Activated T-cell treated with anti-CD3 and anti-CD28 coated beads for 48 hours (primary cell): ENCODE measurements at regions not wholly inside any gene's neighbourhood (a gene's known extent, or its start where the extent isn't known, plus 50 kb on each side); places are given as distances from the start of the nearest gene placed in this dataset.
"Not testable (repeated sequence)": the region's sequence is repeated elsewhere in the genome, so short reads cannot be mapped to it uniquely, and the experiment has no call there.

Experiments used
- DNase-seq: peaks from one replicate; pipeline ENCODE4 v3.0.0-alpha.2; 2020; ENCODE audit warnings: low read depth

DNA sequence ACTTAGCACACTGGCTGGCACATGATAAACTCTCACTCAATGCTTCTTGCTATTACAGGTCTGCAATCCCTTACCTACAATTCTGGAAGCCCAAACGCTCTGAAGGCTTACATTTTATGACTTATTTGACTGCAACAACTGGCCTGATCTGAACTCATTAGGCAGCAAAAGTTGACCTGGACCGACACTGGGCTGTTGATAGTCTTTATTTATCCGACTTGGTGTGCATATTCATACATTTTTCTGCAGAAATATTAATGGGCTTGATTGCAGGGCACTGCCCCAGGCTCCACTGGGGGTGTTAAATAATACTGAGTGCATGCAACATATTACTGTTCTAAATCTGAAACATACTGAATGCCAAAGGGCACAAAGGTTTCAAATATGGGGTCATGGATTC is 1076.7 kb downstream of the BCL11B start:
- DNase-seq, result no peak

- DNase-seq, result no peak
Observed at GRCh38 chr14:98197933-98198332, 1074.1 kb downstream of the BCL11B start.

DNA sequence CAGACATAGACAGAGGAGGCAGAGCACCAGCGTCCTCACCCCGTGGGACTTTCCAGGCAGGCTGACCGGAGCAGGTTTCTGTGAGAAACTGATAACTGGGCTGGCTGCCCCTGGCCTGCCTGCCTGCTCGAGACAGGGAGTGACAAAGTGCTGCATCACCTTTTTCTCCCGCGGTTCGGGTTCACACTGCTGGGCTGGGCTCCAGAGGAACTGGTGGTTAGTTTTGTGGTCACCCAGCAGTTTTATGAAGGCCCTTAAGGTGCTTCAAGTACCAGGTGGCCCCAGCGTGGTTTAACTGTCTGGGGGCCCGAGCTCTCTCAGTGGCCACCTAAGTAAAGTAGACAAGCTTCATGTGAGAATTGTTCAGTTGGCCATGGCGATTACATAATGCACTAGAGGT is 1073.6 kb downstream of the BCL11B start:
- no peak for DNase-seq

DNA sequence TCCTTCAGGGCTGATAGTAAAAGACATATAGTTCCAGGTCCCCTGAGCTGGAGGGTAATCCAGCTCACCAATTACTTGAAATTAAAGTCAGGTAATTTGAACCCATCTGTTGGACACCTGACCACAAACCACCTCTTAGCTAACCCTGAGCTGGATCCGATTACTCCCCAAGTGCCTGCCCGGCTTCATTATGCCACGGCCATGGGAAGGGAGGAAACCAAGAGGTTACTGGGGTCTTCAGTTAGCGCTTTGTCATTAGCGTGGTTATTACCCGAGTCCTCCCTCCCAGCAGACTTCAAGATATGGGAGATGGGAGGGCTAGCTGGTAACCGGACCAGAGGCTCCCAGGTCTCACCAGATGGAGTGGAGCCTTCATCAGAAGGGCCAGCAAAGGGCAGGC is 1071.4 kb downstream of the BCL11B start:
- DNase-seq, result no peak

GRCh38 chr14:98203421-98203820 is 1068.6 kb downstream of the BCL11B start:
- no peak for DNase-seq

DNA sequence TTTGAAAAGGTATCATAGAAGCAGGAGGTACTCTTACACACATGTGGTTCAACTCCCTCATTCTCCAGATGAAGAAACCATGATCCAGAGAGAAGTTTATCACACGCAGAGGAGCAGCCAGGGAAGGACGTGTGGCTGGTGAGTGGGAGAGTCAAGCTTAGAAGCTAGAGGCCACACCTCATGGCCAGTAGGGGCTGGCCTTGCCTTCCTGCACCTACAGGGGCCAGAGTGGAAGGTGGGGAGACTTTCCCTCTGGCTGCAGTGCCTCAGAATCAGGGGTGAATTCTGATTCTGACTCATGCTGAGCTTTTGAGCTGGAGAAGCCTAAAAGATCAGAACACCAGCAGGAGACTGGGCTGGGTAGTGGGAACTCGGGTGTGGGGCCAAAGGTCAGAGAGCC is 1067.9 kb downstream of the BCL11B start:
- no peak for DNase-seq

- DNase-seq, result no peak
Observed at GRCh38 chr14:98207415-98207814, 1064.6 kb downstream of the BCL11B start.

DNA sequence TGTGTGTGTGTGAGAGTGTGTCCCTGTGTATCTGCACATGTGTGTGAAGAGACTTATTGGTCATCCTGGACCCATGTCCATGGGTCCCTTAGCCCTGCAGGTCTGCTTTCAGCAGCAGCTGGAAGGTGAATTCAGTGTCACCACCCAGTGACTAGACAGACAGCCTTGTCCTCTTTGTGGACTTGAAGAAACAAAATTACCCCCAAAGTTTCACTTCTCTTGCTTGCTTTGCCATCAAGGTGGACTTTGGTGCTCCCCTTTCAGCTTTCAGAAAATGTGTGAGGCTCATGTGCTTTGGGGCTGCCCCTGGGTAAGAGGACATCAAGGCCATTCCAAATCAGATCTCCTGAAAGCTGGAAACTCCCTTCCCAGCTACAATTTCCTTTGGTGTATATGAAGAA is 1063.8 kb downstream of the BCL11B start:
- DNase-seq, result no peak

GRCh38 chr14:98208943-98209342 is 1063.1 kb downstream of the BCL11B start:
- DNase-seq, result no peak

- peak; percentile 53 for DNase-seq
Observed at GRCh38 chr14:98210045-98210672, 1061.8 kb downstream of the BCL11B start.

DNA sequence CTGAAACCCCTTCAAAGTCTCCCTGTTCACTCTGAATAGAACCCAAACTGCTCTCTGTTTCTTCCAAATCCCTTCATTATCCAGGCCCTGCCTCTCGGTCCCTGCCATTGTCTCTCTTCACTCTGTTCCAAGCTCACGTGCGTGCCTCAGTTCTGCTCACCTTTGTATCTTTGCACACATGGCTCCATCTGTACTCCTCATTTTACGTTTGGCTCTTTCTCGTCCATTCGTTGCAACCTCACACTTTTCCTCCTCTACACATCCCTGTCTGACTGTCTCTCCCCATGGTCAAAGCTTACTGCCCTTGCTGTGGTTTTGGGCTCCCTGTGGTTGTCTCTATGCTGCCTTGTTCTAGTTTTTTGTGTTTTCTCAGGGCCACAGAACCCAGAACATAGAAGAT is 1054.5 kb downstream of the BCL11B start:
- DNase-seq, result no peak

DNA sequence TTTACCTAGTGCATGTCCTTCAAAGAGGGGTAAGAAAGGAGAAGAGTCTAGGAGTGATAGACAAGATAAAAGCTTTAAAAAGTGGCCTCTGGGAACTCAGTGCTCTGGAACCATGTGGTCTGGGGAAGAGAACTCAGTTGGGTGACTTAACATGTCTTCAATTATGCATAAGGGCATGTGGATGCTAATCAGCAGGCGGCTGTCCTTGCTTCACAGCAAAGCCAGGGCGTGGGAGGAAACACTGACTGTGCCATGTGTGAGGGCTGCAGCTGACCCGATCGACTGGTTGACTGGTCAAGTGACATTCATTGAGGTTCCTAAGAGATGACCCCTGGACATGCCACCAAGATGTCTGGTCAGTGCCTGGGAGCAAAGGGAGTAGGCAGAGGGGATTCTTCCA is 1053.8 kb downstream of the BCL11B start:
- DNase-seq, result no peak

- DNase-seq, result no peak
Observed at GRCh38 chr14:98219638-98220037, 1052.4 kb downstream of the BCL11B start.

DNA sequence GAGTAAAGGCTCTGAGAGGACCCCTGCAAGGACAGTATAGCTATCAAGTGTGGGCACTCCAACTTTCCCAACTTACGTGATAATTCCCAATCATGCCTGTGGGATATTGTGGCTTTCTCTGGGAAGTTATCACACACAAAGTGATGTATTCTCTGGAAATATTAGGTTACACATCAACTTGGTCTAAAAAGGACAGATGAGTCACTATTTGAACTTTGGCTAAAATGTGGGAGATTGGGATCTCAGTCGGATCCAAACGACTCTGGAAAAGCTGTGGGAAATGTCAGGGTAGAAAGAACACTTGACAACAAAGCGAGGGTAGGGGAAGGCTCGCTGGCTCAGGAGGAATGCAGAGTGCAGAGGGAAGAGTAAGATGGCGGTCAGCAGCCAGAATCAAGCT is 1048.9 kb downstream of the BCL11B start:
- DNase-seq, result no peak

DNA sequence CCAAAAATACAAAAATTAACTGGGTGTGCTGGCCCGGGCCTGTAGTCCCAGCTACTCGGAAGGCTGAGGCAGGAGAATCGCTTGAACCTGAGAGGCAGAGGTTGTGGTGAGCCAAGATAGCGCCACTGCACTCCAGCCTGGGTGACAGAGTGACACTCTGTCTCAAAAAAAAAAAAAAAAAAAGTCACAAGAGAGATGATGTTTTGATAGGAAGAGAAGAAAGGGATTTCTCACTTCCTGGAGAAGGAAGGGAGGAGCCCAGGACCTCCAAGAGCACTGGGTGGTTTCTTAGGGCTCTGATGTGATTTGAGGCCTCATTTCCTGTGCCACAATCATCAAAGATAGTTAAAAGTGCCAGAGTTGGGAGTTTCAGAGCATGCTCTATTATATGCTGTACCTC is 1048.3 kb downstream of the BCL11B start:
- not testable (repeated sequence) for DNase-seq

DNA sequence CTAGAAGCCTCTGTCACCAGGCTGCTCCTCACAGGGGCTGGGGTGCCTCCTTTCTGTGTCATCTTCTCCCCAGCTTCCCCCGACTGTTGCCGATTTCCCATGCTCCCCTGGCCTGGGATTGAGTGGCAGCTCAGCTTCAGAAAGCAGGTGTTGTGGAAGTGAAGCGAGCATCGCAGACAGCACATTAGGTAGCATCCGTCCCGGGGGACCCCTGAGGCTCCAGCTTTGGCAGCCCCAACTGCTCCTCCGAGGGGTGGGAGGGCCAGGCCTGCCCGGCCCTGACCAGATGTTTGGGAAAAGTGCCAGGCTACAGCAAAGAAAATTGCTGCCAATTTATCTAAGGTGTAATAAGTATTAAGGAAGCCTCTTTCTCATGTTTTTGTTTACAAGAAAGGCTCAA is 1045.6 kb downstream of the BCL11B start:
- DNase-seq, result no peak

DNA sequence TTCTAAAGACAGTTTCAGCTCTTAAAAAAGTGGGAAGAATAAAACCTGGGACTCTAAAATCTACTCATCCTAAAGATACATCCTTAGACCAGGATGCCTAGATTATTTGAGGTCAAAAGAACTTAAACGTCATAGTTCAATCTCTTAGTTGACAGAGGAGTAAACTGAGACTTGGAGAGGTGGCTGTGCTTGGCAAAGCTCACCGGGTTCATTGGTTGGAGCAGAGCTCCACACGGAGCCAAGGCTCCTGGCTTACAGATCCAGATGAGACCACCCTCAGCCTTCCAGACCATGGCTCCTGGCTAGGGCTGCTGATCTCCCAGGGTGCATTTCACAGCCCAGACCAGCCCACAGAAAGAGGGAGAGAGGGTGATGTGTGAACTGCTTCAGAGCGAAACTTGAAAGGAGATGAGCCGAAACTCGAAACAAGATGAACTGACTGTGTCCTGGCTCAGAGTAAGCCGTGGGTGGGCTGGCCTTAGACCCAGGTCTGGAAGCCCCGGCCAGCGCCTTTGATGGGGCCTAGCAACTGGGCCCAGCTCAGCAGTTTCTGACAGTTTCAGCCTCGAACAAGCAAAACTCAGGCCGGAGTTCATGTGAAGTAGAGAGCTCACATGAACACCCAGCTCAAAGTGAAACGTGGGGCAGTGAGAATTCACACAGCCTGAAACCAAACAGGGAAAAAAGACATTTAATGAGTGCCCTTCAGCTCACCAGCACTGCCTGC is 1044.8 kb downstream of the BCL11B start:
- peak; percentile 66 for DNase-seq

- no peak for DNase-seq
Observed at GRCh38 chr14:98227727-98228111, 1044.3 kb downstream of the BCL11B start.

- DNase-seq, result no peak
Observed at GRCh38 chr14:98229656-98230366, 1042.2 kb downstream of the BCL11B start.

GRCh38 chr14:98230411-98230810 is 1041.6 kb downstream of the BCL11B start:
- no peak for DNase-seq

DNA sequence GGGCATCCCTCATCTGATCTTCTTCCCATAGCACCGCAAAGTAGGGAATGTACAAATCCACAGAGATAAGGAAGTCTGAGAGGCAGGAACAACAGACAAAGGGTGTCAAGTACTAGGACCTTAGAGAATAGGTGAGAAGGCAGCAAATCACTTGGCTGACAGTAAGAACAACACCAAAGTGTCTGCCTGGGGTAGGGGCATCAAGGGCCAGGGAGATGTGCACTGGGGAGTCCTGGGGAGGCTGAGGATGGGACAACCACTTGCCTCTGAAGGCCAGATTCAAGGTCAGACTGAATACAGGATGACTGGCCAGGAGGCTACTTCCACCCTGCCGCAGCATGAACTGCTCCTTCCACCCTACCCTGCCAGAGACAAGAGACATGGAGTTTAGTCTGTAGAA is 1040.8 kb downstream of the BCL11B start:
- no peak for DNase-seq

GRCh38 chr14:98233656-98234055 is 1038.3 kb downstream of the BCL11B start:
- no peak for DNase-seq

GRCh38 chr14:98234208-98234607 is 1037.8 kb downstream of the BCL11B start:
- no peak for DNase-seq
